ENCODE measurements at regions not wholly inside any gene's neighbourhood (a gene's known extent, or its start where the extent isn't known, plus 50 kb on each side); places are given as distances from the start of the nearest gene placed in this dataset.

- TF ChIP-seq, protein P1, sequence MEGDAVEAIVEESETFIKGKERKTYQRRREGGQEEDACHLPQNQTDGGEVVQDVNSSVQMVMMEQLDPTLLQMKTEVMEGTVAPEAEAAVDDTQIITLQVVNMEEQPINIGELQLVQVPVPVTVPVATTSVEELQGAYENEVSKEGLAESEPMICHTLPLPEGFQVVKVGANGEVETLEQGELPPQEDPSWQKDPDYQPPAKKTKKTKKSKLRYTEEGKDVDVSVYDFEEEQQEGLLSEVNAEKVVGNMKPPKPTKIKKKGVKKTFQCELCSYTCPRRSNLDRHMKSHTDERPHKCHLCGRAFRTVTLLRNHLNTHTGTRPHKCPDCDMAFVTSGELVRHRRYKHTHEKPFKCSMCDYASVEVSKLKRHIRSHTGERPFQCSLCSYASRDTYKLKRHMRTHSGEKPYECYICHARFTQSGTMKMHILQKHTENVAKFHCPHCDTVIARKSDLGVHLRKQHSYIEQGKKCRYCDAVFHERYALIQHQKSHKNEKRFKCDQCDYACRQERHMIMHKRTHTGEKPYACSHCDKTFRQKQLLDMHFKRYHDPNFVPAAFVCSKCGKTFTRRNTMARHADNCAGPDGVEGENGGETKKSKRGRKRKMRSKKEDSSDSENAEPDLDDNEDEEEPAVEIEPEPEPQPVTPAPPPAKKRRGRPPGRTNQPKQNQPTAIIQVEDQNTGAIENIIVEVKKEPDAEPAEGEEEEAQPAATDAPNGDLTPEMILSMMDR (IDR thresholded peaks at IDR 0.05; ENCODE audit: borderline replicate concordance, extremely low read depth, low read length, poor library complexity, severe bottlenecking): no peak
- no peak for TF ChIP-seq EZH2 (IDR thresholded peaks at IDR 0.05; ENCODE audit: borderline replicate concordance, low read depth, low read length, severe bottlenecking)
Measured at GRCh38 chr5:119785057-119785456, 155.7 kb downstream of the FAM170A start.
